Stimulated activated CD8-positive, alpha-beta memory T cell treated with anti-CD3 and anti-CD28 coated beads, Interleukin-12 subunit alpha, Interleukin-12 subunit beta, amount 100 ng/mL, for 24 hours (primary cell): ENCODE measurements at regions not wholly inside any gene's neighbourhood (a gene's known extent, or its start where the extent isn't known, plus 50 kb on each side); places are given as distances from the start of the nearest gene placed in this dataset.
A peak's percentile ranks its signal among the peaks of the same experiment; 100 is the strongest.

Source experiments
- DNase-seq: peaks from one replicate; pipeline ENCODE4 v3.0.0-alpha.2; 2020; ENCODE audit errors: extremely low read depth

DNA sequence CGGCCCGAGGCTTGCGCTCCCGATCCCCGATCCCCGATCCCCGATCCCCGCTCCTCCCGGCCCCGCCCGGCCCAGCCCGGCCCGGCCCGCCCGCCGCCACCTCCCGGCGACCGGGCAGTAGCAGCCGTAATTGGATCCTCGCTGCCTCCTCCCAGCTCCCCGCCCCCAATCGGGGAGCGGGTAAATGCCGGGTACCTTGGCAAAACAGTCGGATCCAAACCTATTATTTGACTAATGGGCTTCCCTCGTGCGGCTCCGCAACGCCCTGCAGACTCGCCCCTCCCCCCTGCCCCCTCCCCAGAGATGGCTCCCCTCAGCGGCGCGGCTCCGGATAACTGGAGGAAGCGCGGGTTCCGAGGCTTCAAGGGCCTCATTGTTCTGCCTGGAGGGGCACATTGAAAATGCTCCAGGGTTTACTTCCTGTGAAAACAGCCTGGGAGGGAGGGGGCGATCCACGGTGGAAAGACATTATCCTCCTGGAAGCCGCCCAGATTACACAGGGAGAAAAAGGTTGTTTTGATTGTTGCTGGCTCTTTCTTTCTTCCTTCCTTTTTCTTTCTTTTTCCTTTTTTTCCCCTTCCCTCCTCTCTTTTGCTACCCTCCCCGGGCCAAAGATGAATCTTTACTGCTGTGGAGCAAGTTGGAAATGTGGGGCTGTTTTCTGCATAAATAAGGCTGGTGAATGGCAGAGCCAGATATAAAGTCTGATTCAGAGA, 94.7 kb upstream of the ZMIZ1 start:
- DNase-seq, result no peak

DNA sequence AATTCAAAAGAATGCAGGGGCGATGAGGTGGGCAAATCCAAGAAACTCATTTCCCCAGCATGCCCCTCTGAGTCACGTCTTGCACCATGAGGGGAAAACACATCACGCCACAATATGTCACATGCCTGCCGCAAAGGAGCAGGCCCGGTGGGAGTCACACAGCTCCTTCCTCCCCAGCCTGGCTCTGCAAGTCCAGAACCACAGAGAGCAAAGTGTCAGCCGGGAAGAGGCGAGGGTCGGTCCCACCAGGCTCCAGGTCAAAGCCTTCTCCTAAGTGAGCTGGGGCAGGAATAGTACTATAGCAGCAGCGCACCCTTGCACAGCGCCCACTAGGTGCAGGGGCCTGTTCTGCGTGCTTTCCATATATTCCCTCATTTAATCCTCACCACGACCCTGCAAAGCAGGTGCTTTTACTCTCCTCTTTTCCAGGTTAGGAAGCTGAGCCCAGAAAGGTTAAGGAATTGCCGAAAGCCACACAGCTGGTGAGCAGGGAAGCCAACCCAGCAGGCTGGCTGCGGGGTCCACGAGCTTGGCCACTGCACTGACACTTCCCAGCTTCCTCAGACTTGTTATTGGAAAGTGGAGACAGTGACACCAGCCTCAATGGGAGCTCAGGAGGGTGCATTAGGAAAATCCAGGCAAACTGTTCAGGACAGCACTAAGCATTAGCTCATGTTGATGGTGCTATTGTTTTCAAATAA, 94.0 kb upstream of the ZMIZ1 start:
- DNase-seq, result peak; percentile 55

DNA sequence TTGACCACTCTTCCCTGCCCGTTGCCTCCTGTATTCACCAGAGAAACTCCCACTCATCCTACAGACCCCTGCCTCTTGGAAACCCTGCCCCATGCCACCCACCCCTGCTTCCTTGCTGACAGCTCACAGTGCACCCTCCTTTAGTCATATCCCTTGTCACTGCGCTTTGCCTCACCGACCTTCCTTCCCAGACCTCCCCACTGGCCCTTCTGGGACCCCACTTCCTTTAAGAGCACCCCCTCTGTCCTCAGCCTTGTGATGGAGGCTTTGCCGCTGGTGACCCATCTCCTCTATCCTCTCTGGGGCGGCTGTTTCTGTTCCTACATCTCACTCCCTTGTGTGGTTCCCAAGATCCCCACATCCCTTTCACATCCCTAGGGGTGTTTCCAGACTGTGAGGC, 92.8 kb upstream of the ZMIZ1 start:
- no peak for DNase-seq

- no peak for DNase-seq
Observed at GRCh38 chr10:78976825-78977755, 91.7 kb upstream of the ZMIZ1 start.

DNA sequence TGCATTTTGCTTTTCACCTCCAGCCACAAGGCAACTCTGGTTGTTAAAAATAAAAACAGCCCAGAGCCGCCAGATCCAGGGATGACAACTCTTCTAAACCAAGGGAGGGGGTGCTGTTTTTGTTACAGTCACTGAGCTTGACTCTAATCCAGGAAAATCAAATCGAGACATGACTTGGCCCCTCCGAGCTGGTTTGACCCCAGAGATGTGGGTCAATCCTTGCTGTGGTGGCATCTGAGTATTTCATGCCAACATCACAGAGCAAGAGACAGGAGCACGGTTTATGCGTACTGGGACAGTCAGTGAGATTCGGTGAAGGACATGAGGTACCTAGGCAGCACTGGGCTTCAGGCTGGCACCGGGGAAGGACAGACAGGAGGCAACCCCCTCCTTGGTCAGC, 88.8 kb upstream of the ZMIZ1 start:
- DNase-seq, result no peak

DNA sequence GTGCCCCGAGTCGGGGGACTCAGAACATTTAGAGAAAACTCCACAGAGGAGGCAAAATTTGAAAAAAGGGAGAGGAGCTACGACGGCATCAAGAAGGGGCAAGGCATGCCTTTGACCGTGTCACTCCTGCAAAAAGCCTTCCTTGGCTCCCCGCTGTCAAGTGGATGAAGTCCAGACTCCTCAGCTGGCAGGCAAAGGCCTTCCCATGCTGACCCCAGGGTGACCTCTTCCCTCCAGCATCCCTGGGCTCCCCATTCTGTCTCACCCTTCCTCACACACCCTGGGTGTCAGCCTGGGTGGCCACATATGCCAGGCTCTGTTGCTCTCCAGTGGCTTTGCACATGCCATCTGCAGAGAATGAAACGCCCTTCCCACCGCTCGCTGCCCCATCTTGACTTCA, 88.4 kb upstream of the ZMIZ1 start:
- no peak for DNase-seq

- no peak for DNase-seq
Observed at GRCh38 chr10:78980815-78981214, 88.0 kb upstream of the ZMIZ1 start.

- DNase-seq, result no peak
Observed at GRCh38 chr10:78981257-78981969, 87.4 kb upstream of the ZMIZ1 start.

DNA sequence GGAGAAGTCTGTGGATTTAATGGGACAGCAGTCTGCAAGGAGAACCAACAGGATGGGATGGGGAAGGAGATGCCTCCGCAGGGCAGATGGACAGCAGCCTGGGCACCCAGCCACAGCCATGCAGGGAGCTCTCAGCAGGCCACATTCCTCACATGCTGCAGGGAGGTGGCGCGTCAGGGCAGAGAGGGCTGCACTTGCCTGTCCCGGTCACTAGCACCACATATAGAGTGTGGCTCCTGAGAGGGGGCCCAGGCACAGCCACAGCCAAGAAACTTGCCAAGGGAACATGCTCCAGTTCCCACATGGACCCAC, 86.8 kb upstream of the ZMIZ1 start:
- DNase-seq, result no peak

DNA sequence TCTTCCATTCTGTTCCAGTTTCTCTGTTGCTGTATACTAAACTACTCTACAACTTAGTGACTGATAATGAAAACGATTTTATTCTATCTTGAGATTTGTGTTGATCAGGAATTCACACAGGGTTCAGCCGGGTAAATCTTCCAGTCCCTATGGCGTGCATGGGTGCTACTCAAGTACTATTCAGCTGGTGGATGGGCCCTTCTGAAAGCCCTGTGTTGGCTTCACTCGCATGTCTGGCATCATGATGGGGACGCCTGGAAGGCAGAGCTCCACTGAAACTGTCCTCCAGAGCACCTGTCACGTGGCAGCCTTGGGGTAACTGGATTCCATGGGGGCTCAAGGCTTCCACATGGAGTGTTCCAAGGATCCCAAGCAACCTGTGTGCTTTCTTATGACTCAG, 86.0 kb upstream of the ZMIZ1 start:
- no peak for DNase-seq

DNA sequence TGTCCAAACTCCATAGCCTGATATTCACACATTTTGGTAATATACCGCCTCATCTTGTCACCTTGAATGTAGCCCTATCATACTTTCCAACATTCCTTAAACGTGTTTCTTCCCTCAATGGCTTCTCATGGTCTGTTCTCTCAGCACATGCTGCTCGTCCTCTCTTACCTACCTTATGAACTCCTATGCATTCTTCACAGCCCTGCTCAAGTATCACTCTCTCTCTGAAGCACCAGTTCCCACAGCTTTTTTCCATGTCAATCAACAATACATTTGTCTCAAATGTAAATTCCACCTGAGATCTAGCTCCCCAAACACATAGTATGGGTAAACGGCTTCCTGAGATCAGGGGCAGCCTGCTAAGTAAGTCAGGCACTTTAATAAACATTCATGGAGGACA, 85.2 kb upstream of the ZMIZ1 start:
- DNase-seq, result no peak

GRCh38 chr10:78985973-78986818, 82.6 kb upstream of the ZMIZ1 start:
- DNase-seq, result no peak

DNA sequence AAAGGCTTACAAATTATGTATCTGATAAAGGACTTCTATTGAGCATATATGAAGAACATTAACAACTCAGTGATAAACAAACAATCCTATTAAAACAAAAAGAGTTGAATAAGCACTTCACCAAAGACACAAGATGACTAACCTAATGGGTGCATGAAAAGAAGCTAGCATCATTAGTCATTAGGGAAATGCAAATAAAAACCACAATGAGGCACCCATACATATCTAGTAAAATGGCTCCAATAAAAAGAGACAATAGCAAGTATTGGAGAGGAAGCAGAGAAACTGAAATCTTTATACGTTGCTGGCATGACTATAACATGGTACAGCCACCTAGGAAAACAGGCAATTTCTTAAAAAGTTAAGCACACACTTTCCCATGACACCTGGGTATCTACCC, 77.6 kb upstream of the ZMIZ1 start:
- no peak for DNase-seq

DNA sequence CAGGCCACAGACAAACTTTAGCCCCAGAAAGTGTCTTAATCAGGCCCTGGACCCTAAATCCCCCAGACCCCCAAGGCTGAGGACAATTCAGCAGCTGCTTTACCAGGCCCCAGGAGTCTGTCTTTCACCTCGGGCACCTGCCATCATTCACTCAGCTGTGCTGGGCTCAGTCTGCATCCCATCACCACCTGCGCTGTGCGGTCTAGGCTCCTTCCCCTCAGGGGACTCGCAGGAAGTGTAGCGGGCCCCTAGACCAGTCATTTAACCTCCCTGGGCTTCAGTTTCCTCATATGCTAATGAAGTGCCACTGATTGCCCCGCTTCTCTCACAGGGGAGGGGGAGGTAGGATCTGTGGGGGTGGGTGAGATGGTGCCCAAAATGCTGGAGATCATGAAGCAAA, 76.4 kb upstream of the ZMIZ1 start:
- DNase-seq, result no peak

DNA sequence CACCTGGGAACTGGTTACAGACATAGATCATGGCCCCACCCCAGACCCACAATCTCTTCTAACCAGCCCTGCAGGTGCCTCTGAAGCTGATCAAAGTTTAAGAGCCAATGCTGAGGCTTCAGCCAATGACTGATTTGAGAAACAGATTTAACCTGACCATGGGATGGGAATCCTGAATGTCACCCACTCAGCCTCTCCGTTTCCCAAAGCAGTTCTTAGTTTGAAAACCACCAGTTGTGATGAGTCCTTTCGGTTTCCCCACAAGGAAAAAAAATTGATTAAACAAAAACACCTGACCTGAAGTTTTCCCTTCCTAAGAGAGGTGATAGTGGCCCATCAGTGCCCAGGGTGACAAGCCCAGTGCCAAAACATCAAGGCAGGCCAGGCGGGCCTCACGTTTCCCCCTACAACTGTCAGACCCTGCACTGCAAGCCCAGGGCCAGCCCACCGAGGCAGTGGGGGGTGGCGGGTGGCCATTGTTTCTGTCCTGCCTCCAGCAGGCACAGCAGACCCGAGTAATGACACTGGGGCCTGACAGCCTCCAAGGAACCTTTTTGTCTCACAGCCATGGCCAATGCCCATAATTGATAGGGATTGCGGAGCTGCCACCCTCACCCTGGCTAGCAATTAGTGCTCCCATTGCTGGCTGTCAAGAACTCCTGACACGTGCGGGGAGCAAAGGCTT, 75.4 kb upstream of the ZMIZ1 start:
- no peak for DNase-seq

- no peak for DNase-seq
Observed at GRCh38 chr10:78995987-78996791, 72.6 kb upstream of the ZMIZ1 start.

GRCh38 chr10:78996792-78997129, 72.0 kb upstream of the ZMIZ1 start:
- DNase-seq, result no peak

DNA sequence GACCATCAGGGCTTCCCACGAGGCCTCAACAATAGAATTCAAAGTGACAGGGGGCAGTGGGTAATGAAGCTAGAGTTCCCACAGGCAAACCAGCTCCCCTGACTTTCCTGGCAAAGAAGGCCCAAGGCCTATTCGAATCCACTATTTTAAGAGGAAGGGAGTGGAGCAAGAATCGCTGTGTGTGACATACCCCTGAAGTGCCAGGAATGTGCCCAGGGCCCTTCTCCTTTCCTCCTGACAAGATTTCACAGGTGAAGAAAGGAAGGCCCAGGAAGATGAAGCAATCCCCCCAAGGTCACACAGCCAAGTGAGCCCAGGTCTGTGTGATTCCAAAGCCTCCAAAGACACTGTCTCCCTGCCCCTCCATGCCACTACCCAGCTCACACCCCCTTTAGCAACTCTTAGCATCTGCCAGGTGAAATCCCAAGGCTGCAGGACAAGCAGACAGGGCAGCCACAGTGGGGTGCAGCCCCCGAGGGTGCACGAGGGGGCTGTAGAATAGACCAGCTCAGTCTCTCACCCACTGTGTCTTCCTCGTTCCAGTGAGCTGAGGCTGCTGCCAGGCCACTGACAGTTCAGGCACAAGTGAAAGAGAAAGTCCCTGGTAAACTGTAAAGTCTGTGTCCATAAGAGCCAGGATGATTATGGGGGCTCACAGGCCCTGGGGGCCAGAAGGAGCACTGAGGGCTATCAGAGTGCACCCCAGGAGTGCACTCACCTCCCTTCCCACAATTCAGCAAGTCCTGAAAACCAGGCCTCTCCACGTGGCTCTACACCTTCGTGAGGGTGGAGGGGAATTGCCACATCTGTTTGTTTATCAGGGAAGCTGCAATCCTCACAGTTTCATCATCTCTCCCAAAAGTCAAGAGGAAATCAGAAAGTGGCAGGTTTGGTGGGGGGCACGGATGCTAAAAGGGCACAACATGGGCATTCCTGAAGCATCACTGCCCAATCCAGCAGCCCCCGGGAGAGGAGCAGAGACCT, 70.8 kb upstream of the ZMIZ1 start:
- no peak for DNase-seq
